Loucy (cell line): ENCODE measurements at regions not wholly inside any gene's neighbourhood (a gene's known extent, or its start where the extent isn't known, plus 50 kb on each side); places are given as distances from the start of the nearest gene placed in this dataset.

Experiments
- EZH2phosphoT487 ChIP-seq: fragments of 200-600 bp; IDR thresholded peaks from 2 replicates; pipeline ENCODE4 v1.6.1; 2018; ENCODE audit warnings: antibody characterized with exemption, mild to moderate bottlenecking, moderate library complexity, borderline replicate concordance
- TF ChIP-seq, protein P1 (sequence below): fragments of 200-600 bp; sonication (generic); conservative IDR thresholded peaks from 2 replicates; pipeline ENCODE4 v1.5.1; 2014; ENCODE audit warnings: mild to moderate bottlenecking, antibody characterized with exemption, low read length

DNA sequence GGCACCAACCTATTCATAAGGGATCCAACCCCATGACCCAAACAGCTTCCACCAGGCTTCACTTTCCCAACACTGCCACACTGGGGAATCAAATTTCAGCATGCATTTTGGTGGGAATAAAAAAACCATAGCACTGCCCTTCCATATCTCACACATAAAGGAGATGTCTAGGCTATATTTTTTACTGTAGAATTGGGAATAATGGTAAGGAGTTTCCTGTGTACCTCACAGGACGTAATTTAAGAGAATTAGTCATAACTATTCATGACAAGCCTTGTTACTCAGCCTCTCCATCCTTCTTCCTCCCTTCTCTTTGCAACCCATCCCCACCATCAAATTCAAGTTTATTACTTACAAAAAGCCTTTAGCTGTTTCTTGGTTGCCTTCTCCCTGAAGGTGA lies 352.1 kb downstream of the MLLT3 start:
- TF ChIP-seq, protein P1, sequence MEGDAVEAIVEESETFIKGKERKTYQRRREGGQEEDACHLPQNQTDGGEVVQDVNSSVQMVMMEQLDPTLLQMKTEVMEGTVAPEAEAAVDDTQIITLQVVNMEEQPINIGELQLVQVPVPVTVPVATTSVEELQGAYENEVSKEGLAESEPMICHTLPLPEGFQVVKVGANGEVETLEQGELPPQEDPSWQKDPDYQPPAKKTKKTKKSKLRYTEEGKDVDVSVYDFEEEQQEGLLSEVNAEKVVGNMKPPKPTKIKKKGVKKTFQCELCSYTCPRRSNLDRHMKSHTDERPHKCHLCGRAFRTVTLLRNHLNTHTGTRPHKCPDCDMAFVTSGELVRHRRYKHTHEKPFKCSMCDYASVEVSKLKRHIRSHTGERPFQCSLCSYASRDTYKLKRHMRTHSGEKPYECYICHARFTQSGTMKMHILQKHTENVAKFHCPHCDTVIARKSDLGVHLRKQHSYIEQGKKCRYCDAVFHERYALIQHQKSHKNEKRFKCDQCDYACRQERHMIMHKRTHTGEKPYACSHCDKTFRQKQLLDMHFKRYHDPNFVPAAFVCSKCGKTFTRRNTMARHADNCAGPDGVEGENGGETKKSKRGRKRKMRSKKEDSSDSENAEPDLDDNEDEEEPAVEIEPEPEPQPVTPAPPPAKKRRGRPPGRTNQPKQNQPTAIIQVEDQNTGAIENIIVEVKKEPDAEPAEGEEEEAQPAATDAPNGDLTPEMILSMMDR: no peak
- TF ChIP-seq EZH2phosphoT487: no peak
